ENCODE measurements at regions not wholly inside any gene's neighbourhood (a gene's known extent, or its start where the extent isn't known, plus 50 kb on each side); places are given as distances from the start of the nearest gene placed in this dataset.

- Histone ChIP-seq H3K9me3 (no peaks in the 10 kb centered on the region), H3K27me3 (no peaks in the 10 kb centered on the region), H3K27ac (no peak overlapping the region), H3K4me3 (no peak overlapping the region), H3K4me1 (no peaks in the 10 kb centered on the region), H3K36me3 (no peaks in the 10 kb centered on the region)
- in situ Hi-C loops (cut with MboI; ENCODE audit: low pct_ligation_motif_present in 1 of 4, low pct_unique_long_range_greater_than_20kb in 1 of 4, low sequenced_read_pairs in 3 of 4) (no loop called here), intact Hi-C loops (cut with DNase I; ENCODE audit: low total_unique reads) (no loop called here)
- no peak for DNase-seq
- TF ChIP-seq CTCF (IDR thresholded peaks at IDR 0.05) (no peak), POLR2AphosphoS5 (IDR thresholded peaks at IDR 0.05) (no peak), EP300 (IDR thresholded peaks at IDR 0.05; ENCODE audit: low read depth) (no peak), POLR2A (IDR thresholded peaks at IDR 0.05) (no peak)
Observed at GRCh38 chr4:98716796-98717195, 58.4 kb upstream of the TSPAN5 start.

DNA sequence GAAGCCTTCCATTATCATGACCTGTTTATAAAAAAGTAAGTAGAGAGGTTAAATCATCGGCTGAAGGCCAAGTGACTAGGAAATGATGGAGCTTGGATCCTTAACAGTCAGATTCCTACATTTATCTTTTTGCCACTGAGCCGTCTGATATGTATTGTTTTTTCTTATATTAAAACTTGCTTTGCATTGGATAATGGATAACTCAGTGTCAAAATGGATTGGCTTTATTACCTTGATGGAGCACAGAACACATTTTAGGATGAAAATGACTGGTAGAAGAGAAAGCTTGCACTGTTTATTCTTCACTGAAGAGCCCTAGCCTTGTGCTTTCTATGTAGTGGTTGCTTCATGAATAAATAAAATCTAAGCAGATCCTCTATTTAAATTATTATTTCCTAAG is 54.2 kb upstream of the TSPAN5 start:
- intact Hi-C loops (cut with DNase I; ENCODE audit: low total_unique reads) (no loop called here), in situ Hi-C loops (cut with MboI; ENCODE audit: low pct_ligation_motif_present in 1 of 4, low pct_unique_long_range_greater_than_20kb in 1 of 4, low sequenced_read_pairs in 3 of 4) (no loop called here)
- no peaks in the 10 kb centered on the region for H3K4me1 ChIP-seq
- no peak overlapping the region for H3K27ac ChIP-seq
- 63 to 89% methylated on average over 2 of the region's 2 CpGs for WGBS, 2 donors (ENCODE audit: low coverage in 1 of 2)
- no peaks in the 10 kb centered on the region for H3K27me3 ChIP-seq
- H3K36me3 ChIP-seq, result no peaks in the 10 kb centered on the region
- TF ChIP-seq POLR2AphosphoS5 (IDR thresholded peaks at IDR 0.05) (no peak), CTCF (IDR thresholded peaks at IDR 0.05) (no peak), EP300 (IDR thresholded peaks at IDR 0.05; ENCODE audit: low read depth) (no peak), POLR2A (IDR thresholded peaks at IDR 0.05) (no peak)
- no peak for DNase-seq
- no peaks in the 10 kb centered on the region for H3K9me3 ChIP-seq
- no peak overlapping the region for H3K4me3 ChIP-seq

GRCh38 chr4:98711526-98711925 is 53.1 kb upstream of the TSPAN5 start:
- Histone ChIP-seq H3K36me3 (no peaks in the 10 kb centered on the region), H3K4me1 (no peaks in the 10 kb centered on the region), H3K27me3 (no peaks in the 10 kb centered on the region), H3K4me3 (no peak overlapping the region), H3K27ac (no peak overlapping the region), H3K9me3 (no peaks in the 10 kb centered on the region)
- in situ Hi-C loops (cut with MboI; ENCODE audit: low pct_ligation_motif_present in 1 of 4, low pct_unique_long_range_greater_than_20kb in 1 of 4, low sequenced_read_pairs in 3 of 4) (no loop called here), intact Hi-C loops (cut with DNase I; ENCODE audit: low total_unique reads) (no loop called here)
- no peak for DNase-seq
- no peak for TF ChIP-seq CTCF (IDR thresholded peaks at IDR 0.05)
- no peak for TF ChIP-seq EP300 (IDR thresholded peaks at IDR 0.05; ENCODE audit: low read depth)
- no peak for TF ChIP-seq POLR2AphosphoS5 (IDR thresholded peaks at IDR 0.05)
- TF ChIP-seq POLR2A (IDR thresholded peaks at IDR 0.05), result no peak

DNA sequence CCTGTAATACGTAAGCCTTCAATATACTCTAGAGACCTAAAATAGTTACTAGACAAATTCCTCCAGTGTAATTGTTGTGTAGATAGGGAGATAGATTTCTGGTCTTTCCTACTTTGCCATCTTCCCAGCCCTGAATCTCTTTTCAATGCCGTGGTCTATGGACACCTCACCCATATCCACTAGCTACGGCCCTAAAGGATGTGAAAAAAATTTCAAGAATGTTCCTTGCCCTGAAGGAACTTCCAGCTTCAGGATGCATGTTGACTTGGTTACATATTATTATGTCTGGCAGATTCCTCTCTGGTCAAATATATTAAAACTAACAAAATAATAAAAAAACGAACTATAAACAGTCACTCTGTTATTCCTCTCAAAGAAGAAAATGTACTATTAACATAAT is 52.4 kb upstream of the TSPAN5 start:
- intact Hi-C loops (cut with DNase I; ENCODE audit: low total_unique reads), result no loop called here

More for the DNA sequence above, 52.4 kb upstream of the TSPAN5 start:
- no peaks in the 10 kb centered on the region for H3K36me3 ChIP-seq
- no peak overlapping the region for H3K4me3 ChIP-seq
- no peak overlapping the region for H3K27ac ChIP-seq
- 65 to 74% methylated on average over 3 to 4 of the region's 4 CpGs for WGBS, 2 donors (ENCODE audit: low coverage in 1 of 2)
- no peaks in the 10 kb centered on the region for H3K27me3 ChIP-seq
- no peaks in the 10 kb centered on the region for H3K9me3 ChIP-seq
- in situ Hi-C loops (cut with MboI; ENCODE audit: low pct_ligation_motif_present in 1 of 4, low pct_unique_long_range_greater_than_20kb in 1 of 4, low sequenced_read_pairs in 3 of 4), result no loop called here
- TF ChIP-seq POLR2AphosphoS5 (IDR thresholded peaks at IDR 0.05) (no peak), POLR2A (IDR thresholded peaks at IDR 0.05) (no peak), EP300 (IDR thresholded peaks at IDR 0.05; ENCODE audit: low read depth) (no peak), CTCF (IDR thresholded peaks at IDR 0.05) (no peak)
- H3K4me1 ChIP-seq, result no peaks in the 10 kb centered on the region
- no peak for DNase-seq

Small RNA genes lying in the stretch of these regions (small RNA-seq; reads per million reads assigned to genes)
- 0 reads per million in 4 donors for gene AC114811.1

Measured in transverse colon (tissue), 4 donors.